Neutrophil (primary cell): ENCODE measurements at regions not wholly inside any gene's neighbourhood (a gene's known extent, or its start where the extent isn't known, plus 50 kb on each side); places are given as distances from the start of the nearest gene placed in this dataset.
A peak's percentile ranks its signal among the peaks of the same experiment; 100 is the strongest.

Experiments
- H3K27ac ChIP-seq: fragments of 200-600 bp; sonication (generic); 2 replicates; pipeline ENCODE4 v1.5.1; 2016; ENCODE audit warnings: mild to moderate bottlenecking, moderate library complexity
- H3K27me3 ChIP-seq: fragments of 200-600 bp; sonication (generic); 2 replicates; pipeline ENCODE4 v1.6.0; 2016; ENCODE audit warnings: mild to moderate bottlenecking
- H3K36me3 ChIP-seq: fragments of 200-600 bp; sonication (generic); 2 replicates; pipeline ENCODE4 v1.5.1; 2017
- H3K4me1 ChIP-seq, 2 experiments: fragments of 200-600 bp in 1 of 2; sonication (generic) in 1 of 2; 1 replicate in 1 of 2; 2 replicates in 1 of 2; pipeline versions ENCODE4 v1.5.1 to v1.6.1; 2013 to 2016; ENCODE audit warnings: low read depth in 1 of 2, low read length in 1 of 2, mild to moderate bottlenecking in 1 of 2, moderate library complexity in 1 of 2; ENCODE audit not compliant: control insufficient read depth in 1 of 2, insufficient read depth in 1 of 2
- H3K4me3 ChIP-seq, 2 experiments: fragments of 200-600 bp in 1 of 2; sonication (generic) in 1 of 2; 1 replicate in 1 of 2; 2 replicates in 1 of 2; pipeline ENCODE4 v1.5.1; 2013 to 2016; ENCODE audit warnings: low read depth in 1 of 2, low read length in 1 of 2, mild to moderate bottlenecking in 1 of 2, moderate library complexity in 1 of 2
- H3K9me3 ChIP-seq: fragments of 200-600 bp; sonication (generic); 2 replicates; pipeline ENCODE4 v1.5.1; 2016
- CTCF ChIP-seq: fragments of 200-600 bp; sonication (generic); IDR thresholded peaks from 2 replicates; pipeline ENCODE4 v1.5.1; 2016; ENCODE audit warnings: antibody characterized with exemption

DNA sequence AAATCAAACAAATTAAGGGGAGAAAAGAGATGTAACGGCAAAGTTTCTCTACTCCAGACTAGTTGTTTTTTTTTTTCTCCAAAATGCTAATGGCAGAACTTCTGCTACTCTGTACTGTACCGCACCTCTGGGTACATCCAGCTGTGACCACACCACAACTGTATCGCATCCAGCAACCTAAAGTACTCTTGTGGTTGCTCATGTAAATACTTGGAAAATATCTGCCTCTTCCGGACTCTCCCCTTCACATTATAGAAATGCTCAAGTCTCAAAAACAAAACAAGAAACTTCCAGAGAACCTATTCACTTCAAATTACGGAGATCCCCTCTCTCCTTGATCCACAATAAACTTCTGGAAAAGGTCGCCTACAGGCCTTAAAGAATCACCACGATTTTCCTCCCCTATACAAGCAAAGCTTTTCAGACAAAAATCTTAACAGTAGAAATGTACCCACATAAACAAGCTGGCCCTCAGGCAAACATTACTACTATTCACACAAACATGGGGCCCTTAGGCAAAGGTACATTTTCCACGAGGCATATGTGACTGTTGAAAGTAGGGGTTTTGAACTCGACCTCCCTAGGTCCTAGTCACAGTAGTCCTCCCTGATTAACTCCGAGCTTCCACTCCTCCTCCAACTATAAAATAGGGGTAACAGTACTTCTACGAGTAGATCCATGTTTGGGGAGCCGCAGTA, 222.9 kb upstream of the MKLN1 start:
- peak overlapping the region; percentile 99 for H3K27ac ChIP-seq
- peaks cover 52% of the 10 kb centered on the region for H3K36me3 ChIP-seq
- H3K4me1 ChIP-seq, result peaks cover 33 to 34% of the 10 kb centered on the region in 2 experiments
- H3K27me3 ChIP-seq, result no peaks in the 10 kb centered on the region
- no peaks in the 10 kb centered on the region for H3K9me3 ChIP-seq
- no peak for TF ChIP-seq CTCF
- peak overlapping the region; percentile 61 to 68 for H3K4me3 ChIP-seq

- H3K27ac ChIP-seq, result peak overlapping the region; percentile 99
- TF ChIP-seq CTCF, result no peak
- H3K4me3 ChIP-seq, result peak overlapping the region; percentile 61 to 68
- H3K36me3 ChIP-seq, result peaks cover 46% of the 10 kb centered on the region
- no peaks in the 10 kb centered on the region for H3K9me3 ChIP-seq
- no peaks in the 10 kb centered on the region for H3K27me3 ChIP-seq
- H3K4me1 ChIP-seq, result peaks cover 33 to 37% of the 10 kb centered on the region in 2 experiments
These were observed 222.3 kb upstream of the MKLN1 start for GRCh38 chr7:131105294-131105798.

GRCh38 chr7:131105799-131106680, 221.6 kb upstream of the MKLN1 start:
- no peaks in the 10 kb centered on the region for H3K9me3 ChIP-seq
- peak; percentile 23 for TF ChIP-seq CTCF
- H3K4me3 ChIP-seq, result peak overlapping the region; percentile 86 to 99

GRCh38 chr7:131106681-131107336, 220.9 kb upstream of the MKLN1 start:
- Histone ChIP-seq H3K36me3 (peaks cover 32% of the 10 kb centered on the region), H3K4me3 (peak overlapping the region; percentile 86 to 99), H3K4me1 (peaks cover 44 to 52% of the 10 kb centered on the region in 2 experiments), H3K27ac (peak overlapping the region; percentile 99), H3K9me3 (no peaks in the 10 kb centered on the region), H3K27me3 (no peaks in the 10 kb centered on the region)
- TF ChIP-seq CTCF, result no peak

More at GRCh38 chr7:131105799-131106680, 221.6 kb upstream of the MKLN1 start:
- H3K27ac ChIP-seq, result peak overlapping the region; percentile 99
- H3K27me3 ChIP-seq, result no peaks in the 10 kb centered on the region
- peaks cover 40% of the 10 kb centered on the region for H3K36me3 ChIP-seq
- peaks cover 36 to 44% of the 10 kb centered on the region in 2 experiments for H3K4me1 ChIP-seq
